T-helper 1 cell (primary cell): ENCODE measurements at regions not wholly inside any gene's neighbourhood (a gene's known extent, or its start where the extent isn't known, plus 50 kb on each side); places are given as distances from the start of the nearest gene placed in this dataset.

Experiments
- DNase-seq, 5 donors: peaks; one replicate each; pipeline ENCODE4 v3.0.0-alpha.2; 2012 to 2020

- DNase-seq, result no peak
Observed at GRCh38 chr4:38230821-38231563, 270.8 kb downstream of the PTTG2 start.

- no peak for DNase-seq
Observed at GRCh38 chr4:38231626-38232025, 271.4 kb downstream of the PTTG2 start.

- DNase-seq, result no peak
Observed at GRCh38 chr4:38232741-38233140, 272.5 kb downstream of the PTTG2 start.

- DNase-seq, result no peak
Observed at GRCh38 chr4:38233727-38234480, 273.7 kb downstream of the PTTG2 start.

GRCh38 chr4:38235354-38235753 lies 275.2 kb downstream of the PTTG2 start:
- no peak for DNase-seq

- no peak for DNase-seq
Observed at GRCh38 chr4:38236003-38236402, 275.8 kb downstream of the PTTG2 start.

- no peak for DNase-seq
Observed at GRCh38 chr4:38236503-38236902, 276.3 kb downstream of the PTTG2 start.

DNA sequence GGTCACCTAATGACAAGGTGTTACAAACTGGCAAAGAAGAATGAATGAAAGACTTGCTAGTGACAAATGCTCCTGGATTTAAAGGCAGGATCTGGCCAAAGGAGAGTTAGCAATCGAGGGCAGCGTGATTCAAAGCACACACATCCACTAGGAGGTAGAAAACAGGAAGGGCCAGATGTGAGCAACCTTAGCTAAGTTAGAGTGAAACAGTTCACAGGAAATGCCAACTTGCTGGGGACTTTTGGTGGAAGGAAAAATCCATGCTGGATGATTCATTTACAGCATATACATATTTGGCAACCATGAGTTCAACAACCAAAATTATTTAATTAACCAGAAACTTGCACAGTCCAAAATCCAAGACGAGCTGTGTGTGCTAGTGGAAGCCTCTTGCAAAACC lies 276.9 kb downstream of the PTTG2 start:
- DNase-seq, result no peak

- no peak for DNase-seq
Observed at GRCh38 chr4:38241541-38241940, 281.3 kb downstream of the PTTG2 start.

DNA sequence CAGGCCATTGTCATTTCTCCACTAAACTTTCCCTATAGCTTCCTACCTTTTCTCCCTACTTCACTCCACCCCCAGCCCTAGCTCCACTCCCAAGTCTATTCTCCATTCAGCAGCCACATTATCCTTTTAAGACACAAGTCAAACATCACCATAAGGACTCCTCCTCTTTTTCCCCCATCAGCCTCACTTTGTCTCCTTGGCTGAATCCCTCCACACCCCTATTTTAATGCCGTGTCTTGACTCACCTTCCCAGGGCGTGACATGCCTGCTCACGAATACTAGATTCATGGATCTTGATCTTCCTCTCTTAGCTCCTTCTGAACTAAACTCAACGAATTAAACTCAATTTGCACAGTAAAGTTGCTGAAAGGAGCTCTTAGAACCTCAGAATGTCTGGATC lies 281.9 kb downstream of the PTTG2 start:
- no peak for DNase-seq

DNA sequence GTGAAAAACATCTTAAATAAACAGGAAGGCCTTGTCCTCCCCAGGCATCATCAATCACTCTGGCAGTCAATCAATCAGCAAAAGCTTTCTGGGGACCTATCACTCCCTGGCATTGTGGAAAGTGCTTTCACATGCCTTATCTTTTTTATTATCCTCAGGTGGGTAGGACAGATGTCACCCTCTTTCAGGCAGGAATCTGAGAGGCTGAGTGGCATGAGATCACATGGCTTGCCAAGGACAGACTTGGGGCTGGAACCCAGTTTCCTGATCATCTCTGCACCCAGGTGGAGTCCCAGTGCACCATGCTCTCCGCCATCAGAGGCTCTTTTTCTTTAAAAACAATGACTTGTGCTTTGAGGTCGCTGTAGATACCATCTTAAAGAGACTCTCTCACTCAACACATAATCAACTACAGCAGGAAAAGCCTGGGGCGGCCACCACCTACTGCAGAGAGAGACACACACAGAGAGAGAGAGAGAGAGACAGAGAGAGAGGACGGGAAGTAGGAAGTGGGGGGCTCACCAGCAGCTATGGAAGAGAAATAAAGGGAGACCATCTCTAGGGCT lies 282.7 kb downstream of the PTTG2 start:
- DNase-seq, result peak in 1 of 5 donors; percentile 1

GRCh38 chr4:38243388-38244053 lies 283.3 kb downstream of the PTTG2 start:
- DNase-seq, result no peak

- no peak for DNase-seq
Observed at GRCh38 chr4:38254825-38255224, 294.6 kb downstream of the PTTG2 start.

GRCh38 chr4:38255572-38255971 lies 295.4 kb downstream of the PTTG2 start:
- no peak for DNase-seq

DNA sequence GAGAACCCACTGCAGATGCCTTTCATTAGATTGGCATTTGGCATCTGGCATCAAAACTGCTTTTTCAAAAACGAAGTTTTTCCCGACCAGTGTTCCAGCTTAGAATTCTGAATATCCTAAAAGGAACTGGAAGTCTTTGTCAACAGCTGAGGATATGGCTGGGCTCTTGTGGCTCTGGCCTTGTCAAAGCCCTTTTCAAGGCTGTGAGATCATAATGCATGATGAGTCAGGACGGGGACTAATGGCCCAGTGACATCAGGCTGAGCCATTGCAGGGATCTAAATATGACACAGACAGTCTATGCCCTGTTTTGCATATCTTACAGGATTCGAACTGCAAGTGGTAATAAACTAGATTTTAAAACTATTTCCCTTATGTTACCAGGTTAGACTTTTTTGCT lies 306.4 kb downstream of the PTTG2 start:
- peak in 1 of 5 donors; percentile 8 for DNase-seq

DNA sequence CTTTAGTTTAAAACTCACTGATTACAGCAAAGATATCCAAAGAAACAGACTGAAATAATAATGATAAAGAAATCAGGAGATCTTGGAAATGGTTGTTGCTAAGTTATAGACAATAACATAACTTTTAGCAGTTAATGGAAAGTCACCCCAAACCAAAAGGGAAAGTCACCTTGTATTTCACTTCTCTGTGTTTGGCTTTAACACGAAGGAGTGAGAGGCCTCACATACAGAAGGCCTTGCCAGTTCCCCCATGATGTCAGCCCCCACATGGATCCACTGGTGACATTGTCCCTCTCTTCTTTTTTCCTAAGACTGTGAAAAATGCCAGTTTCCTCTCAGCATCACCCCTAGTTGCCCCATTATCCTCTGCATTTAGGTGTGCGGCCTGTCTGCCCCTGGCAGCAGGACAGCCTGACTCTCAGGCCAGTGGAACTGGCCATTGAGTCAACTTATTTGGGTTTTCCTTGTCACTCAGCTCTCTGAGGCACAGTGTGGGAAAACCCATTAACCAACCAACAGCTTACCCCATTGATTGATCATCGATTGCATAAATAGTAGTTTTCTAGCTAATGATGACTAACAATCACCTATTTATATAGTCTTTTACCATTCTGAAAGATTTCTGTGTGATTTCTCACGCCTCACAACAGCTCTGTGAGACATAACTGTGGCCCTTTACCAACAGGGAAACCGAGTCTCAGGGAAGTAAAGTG lies 308.1 kb downstream of the PTTG2 start:
- DNase-seq, result no peak

DNA sequence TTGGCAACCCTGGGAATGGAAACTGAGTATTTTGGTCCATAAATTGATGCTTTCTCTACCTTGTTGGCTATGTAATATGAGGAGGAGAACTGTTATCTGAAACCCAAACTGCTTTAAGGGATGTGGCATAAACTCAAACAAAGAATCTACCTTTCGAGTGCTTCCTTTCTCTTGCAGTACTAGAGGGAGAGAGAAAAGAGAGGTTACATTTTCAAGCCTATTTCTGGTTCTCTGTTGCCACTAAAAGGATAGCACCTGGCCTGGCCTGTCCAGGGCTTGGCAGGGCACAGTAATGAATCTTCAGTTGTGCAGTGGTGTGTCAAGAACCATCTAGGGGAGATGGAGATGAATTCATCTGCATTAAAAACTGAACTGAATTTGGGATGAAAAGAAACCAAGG lies 308.6 kb downstream of the PTTG2 start:
- DNase-seq, result no peak

- no peak for DNase-seq
Observed at GRCh38 chr4:38273407-38273806, 313.2 kb downstream of the PTTG2 start.

- no peak for DNase-seq
Observed at GRCh38 chr4:38275331-38276100, 315.3 kb downstream of the PTTG2 start.

- DNase-seq, result no peak
Observed at GRCh38 chr4:38278255-38278654, 318.1 kb downstream of the PTTG2 start.

DNA sequence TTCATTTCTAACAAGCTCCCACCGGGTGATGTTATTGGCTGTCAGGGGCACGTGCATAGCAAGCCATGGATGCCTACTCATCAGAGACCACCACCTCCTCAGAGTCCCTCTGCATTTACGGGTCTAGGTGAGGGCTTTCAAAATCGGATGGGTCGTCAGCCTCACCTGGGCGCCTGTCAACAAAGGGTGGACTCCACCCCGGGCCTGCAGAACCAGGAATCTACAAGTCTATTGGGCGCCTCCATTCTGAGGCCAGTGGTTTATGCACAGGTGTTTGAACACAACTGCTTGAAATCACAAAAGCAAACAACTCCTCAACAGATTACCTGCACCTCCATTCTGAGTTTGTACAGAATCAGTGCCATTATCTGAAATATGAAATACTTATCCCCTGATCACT lies 318.9 kb downstream of the PTTG2 start:
- DNase-seq, result no peak
